ENCODE measurements at regions not wholly inside any gene's neighbourhood (a gene's known extent, or its start where the extent isn't known, plus 50 kb on each side); places are given as distances from the start of the nearest gene placed in this dataset.

DNA sequence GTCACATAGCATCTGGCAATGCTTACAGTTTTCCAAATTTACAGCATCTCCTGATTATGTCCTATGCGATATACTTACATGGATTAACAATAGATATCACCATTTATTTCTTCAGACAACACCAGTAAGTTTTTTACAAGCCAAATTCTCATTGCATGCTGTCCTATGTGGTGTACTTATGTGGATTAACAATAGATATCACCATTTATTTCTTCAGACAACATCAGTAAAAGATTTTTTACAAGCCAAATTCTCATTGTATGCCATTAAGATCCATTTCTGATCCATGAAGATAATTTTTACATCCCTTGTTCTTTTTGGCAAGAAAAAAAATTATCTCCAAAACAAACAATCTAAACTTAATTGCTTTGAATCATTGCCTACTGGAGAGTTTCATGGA lies 340.9 kb downstream of the KCNN2 start:
- Mint-ChIP-seq H3K9me3 (ENCODE audit: unreplicated experiment) (no peaks in the 10 kb centered on the region), H3K27ac (ENCODE audit: unreplicated experiment) (no peak overlapping the region), H3K27me3 (ENCODE audit: low read depth, unreplicated experiment) (peaks cover 2% of the 10 kb centered on the region), H3K4me1 (ENCODE audit: low read depth, unreplicated experiment) (no peaks in the 10 kb centered on the region), H3K4me3 (ENCODE audit: unreplicated experiment) (no peak overlapping the region), H3K36me3 (ENCODE audit: low read depth, unreplicated experiment) (no peaks in the 10 kb centered on the region)
- Histone ChIP-seq H3K27ac (ENCODE audit: low read depth, low read length) (no peak overlapping the region), H3K4me1 (ENCODE audit: insufficient read depth, low read length) (no peaks in the 10 kb centered on the region), H3K4me2 (ENCODE audit: low read length) (no peak overlapping the region), H3K79me2 (ENCODE audit: insufficient read depth, low read length) (no peaks in the 10 kb centered on the region), H2AFZ (ENCODE audit: low read depth, low read length) (no peak overlapping the region), H3K4me3 (ENCODE audit: insufficient read depth, low read depth, low read length) (no peak overlapping the region), H3K36me3 (ENCODE audit: insufficient read depth, low read length) (no peaks in the 10 kb centered on the region), H3K27me3 (ENCODE audit: insufficient read depth, low read length) (no peaks in the 10 kb centered on the region), H3K9me3 (ENCODE audit: insufficient read depth, low read depth, low read length) (peaks cover 2% of the 10 kb centered on the region), H4K20me1 (ENCODE audit: insufficient read depth, low read length) (no peaks in the 10 kb centered on the region), H3K9ac (ENCODE audit: low read length) (no peak overlapping the region)
- DNase-seq (ENCODE audit: low read depth) (no peak), FAIRE-seq (no peak)
- no peak for TF ChIP-seq EZH2 (IDR thresholded peaks at IDR 0.05; ENCODE audit: insufficient read depth, low read length)
- TF ChIP-seq, protein P1, sequence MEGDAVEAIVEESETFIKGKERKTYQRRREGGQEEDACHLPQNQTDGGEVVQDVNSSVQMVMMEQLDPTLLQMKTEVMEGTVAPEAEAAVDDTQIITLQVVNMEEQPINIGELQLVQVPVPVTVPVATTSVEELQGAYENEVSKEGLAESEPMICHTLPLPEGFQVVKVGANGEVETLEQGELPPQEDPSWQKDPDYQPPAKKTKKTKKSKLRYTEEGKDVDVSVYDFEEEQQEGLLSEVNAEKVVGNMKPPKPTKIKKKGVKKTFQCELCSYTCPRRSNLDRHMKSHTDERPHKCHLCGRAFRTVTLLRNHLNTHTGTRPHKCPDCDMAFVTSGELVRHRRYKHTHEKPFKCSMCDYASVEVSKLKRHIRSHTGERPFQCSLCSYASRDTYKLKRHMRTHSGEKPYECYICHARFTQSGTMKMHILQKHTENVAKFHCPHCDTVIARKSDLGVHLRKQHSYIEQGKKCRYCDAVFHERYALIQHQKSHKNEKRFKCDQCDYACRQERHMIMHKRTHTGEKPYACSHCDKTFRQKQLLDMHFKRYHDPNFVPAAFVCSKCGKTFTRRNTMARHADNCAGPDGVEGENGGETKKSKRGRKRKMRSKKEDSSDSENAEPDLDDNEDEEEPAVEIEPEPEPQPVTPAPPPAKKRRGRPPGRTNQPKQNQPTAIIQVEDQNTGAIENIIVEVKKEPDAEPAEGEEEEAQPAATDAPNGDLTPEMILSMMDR (IDR thresholded peaks at IDR 0.05; ENCODE audit: insufficient read depth, low read depth, low read length): no peak

DNA sequence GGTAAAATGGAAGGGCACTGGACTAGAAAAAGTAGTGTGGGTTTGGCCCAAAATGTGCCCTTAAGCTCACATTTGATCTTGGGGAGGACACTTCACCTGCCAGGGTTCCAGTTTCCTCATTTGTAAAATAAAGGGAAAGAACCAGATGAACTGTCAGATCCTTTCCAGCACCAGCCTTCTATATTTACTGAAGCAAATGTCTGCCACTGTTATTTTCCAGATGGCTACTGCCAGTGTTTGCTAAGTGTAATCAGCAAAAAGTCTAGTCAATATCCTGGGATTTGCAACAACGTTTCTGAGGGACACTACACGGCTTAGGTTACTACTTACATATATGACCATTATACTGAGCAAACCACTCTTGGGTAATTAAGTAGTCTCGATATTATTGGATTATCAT lies 340.3 kb downstream of the KCNN2 start:
- H3K27me3 ChIP-seq (ENCODE audit: insufficient read depth, low read length): no peaks in the 10 kb centered on the region
- Mint-ChIP-seq H3K9me3 (ENCODE audit: unreplicated experiment) (no peaks in the 10 kb centered on the region), H3K27ac (ENCODE audit: unreplicated experiment) (no peak overlapping the region), H3K36me3 (ENCODE audit: low read depth, unreplicated experiment) (no peaks in the 10 kb centered on the region), H3K4me1 (ENCODE audit: low read depth, unreplicated experiment) (no peaks in the 10 kb centered on the region), H3K27me3 (ENCODE audit: low read depth, unreplicated experiment) (peaks cover 2% of the 10 kb centered on the region), H3K4me3 (ENCODE audit: unreplicated experiment) (no peak overlapping the region)
- H2AFZ ChIP-seq (ENCODE audit: low read depth, low read length): no peak overlapping the region
- DNase-seq (ENCODE audit: low read depth): no peak
- H3K4me1 ChIP-seq (ENCODE audit: insufficient read depth, low read length): no peaks in the 10 kb centered on the region
- no peak overlapping the region for H3K27ac ChIP-seq (ENCODE audit: low read depth, low read length)
- H3K4me2 ChIP-seq (ENCODE audit: low read length): no peak overlapping the region
- H3K79me2 ChIP-seq (ENCODE audit: insufficient read depth, low read length): no peaks in the 10 kb centered on the region
- H4K20me1 ChIP-seq (ENCODE audit: insufficient read depth, low read length): no peaks in the 10 kb centered on the region
- peaks cover 2% of the 10 kb centered on the region for H3K9me3 ChIP-seq (ENCODE audit: insufficient read depth, low read depth, low read length)
- FAIRE-seq: no peak
- H3K4me3 ChIP-seq (ENCODE audit: insufficient read depth, low read depth, low read length): no peak overlapping the region
- TF ChIP-seq, protein P1 (IDR thresholded peaks at IDR 0.05; ENCODE audit: insufficient read depth, low read depth, low read length): no peak
- H3K9ac ChIP-seq (ENCODE audit: low read length): no peak overlapping the region
- no peaks in the 10 kb centered on the region for H3K36me3 ChIP-seq (ENCODE audit: insufficient read depth, low read length)

DNA sequence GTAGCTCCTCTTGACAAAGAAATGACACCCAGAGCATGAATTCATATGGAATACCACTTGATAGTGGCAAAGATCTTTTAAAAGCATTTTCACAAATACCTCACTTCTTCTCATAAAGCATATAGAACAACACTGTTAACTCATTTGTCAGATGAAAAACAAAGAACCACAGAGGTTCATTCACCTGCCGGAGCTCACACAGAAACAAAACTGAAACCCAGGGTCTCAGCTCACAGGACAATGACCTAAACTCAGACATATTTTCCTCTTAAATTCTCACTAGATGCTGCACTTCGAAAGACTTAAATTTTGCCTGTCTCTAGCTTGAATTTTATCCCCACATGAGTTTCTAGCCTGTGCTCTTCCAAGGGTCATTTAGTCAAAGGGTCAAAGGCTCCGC lies 339.0 kb downstream of the KCNN2 start:
- no peaks in the 10 kb centered on the region for H3K79me2 ChIP-seq (ENCODE audit: insufficient read depth, low read length)
- FAIRE-seq (no peak), DNase-seq (ENCODE audit: low read depth) (no peak)
- H3K4me3 ChIP-seq (ENCODE audit: insufficient read depth, low read depth, low read length): no peak overlapping the region
- H3K9ac ChIP-seq (ENCODE audit: low read length): no peak overlapping the region
- H3K9me3 ChIP-seq (ENCODE audit: insufficient read depth, low read depth, low read length): peaks cover 2% of the 10 kb centered on the region
- no peaks in the 10 kb centered on the region for H3K36me3 ChIP-seq (ENCODE audit: insufficient read depth, low read length)
- H2AFZ ChIP-seq (ENCODE audit: low read depth, low read length): no peak overlapping the region
- Mint-ChIP-seq H3K27ac (ENCODE audit: unreplicated experiment) (no peak overlapping the region), H3K27me3 (ENCODE audit: low read depth, unreplicated experiment) (peaks cover 2% of the 10 kb centered on the region), H3K4me3 (ENCODE audit: unreplicated experiment) (no peak overlapping the region), H3K9me3 (ENCODE audit: unreplicated experiment) (peaks cover 7% of the 10 kb centered on the region), H3K36me3 (ENCODE audit: low read depth, unreplicated experiment) (no peaks in the 10 kb centered on the region), H3K4me1 (ENCODE audit: low read depth, unreplicated experiment) (no peaks in the 10 kb centered on the region)
- H3K4me2 ChIP-seq (ENCODE audit: low read length): no peak overlapping the region
- no peaks in the 10 kb centered on the region for H3K27me3 ChIP-seq (ENCODE audit: insufficient read depth, low read length)
- H3K27ac ChIP-seq (ENCODE audit: low read depth, low read length): no peak overlapping the region
- no peak for TF ChIP-seq EZH2 (IDR thresholded peaks at IDR 0.05; ENCODE audit: insufficient read depth, low read length)
- TF ChIP-seq, protein P1 (IDR thresholded peaks at IDR 0.05; ENCODE audit: insufficient read depth, low read depth, low read length): no peak
- H4K20me1 ChIP-seq (ENCODE audit: insufficient read depth, low read length): no peaks in the 10 kb centered on the region
- H3K4me1 ChIP-seq (ENCODE audit: insufficient read depth, low read length): no peaks in the 10 kb centered on the region

All from astrocyte (in vitro differentiated cells and primary cell).